Smooth muscle cell (in vitro differentiated cells): ENCODE measurements at regions not wholly inside any gene's neighbourhood (a gene's known extent, or its start where the extent isn't known, plus 50 kb on each side); places are given as distances from the start of the nearest gene placed in this dataset.

Experiments used
- DNase-seq: peaks from one replicate; lab custom pipeline; 2025; ENCODE audit not compliant: unreplicated experiment; lab: John Stamatoyannopoulos, UW
- H2AFZ ChIP-seq: fragments of 200-600 bp; sonication (generic); 2 replicates; pipeline ENCODE4 v1.6.0; 2016; ENCODE audit warnings: antibody characterized with exemption, low read depth, mild to moderate bottlenecking
- H3F3A ChIP-seq: fragments of 200-600 bp; sonication (generic); 2 replicates; pipeline ENCODE4 v1.6.0; 2017; ENCODE audit warnings: antibody characterized with exemption, low read depth
- H3K27ac ChIP-seq: fragments of 200-600 bp; sonication (generic); 2 replicates; pipeline ENCODE4 v1.5.1; 2016; ENCODE audit warnings: low read depth, mild to moderate bottlenecking
- H3K27me3 ChIP-seq: fragments of 200-600 bp; sonication (generic); 2 replicates; pipeline ENCODE4 v1.6.1; 2016; ENCODE audit warnings: low read depth, mild to moderate bottlenecking
- H3K36me3 ChIP-seq: fragments of 200-600 bp; sonication (generic); 2 replicates; pipeline ENCODE4 v1.5.1; 2016; ENCODE audit warnings: low read depth
- H3K4me1 ChIP-seq: fragments of 200-600 bp; sonication (generic); 2 replicates; pipeline ENCODE4 v1.5.1; 2016; ENCODE audit warnings: low read depth
- H3K4me2 ChIP-seq: fragments of 200-600 bp; sonication (generic); 2 replicates; pipeline ENCODE4 v1.6.0; 2016; ENCODE audit warnings: mild to moderate bottlenecking
- H3K4me3 ChIP-seq: fragments of 200-600 bp; sonication (generic); 2 replicates; pipeline ENCODE4 v1.5.1; 2016; ENCODE audit warnings: mild to moderate bottlenecking
- H3K79me2 ChIP-seq: fragments of 200-600 bp; sonication (generic); 2 replicates; pipeline ENCODE4 v1.6.0; 2016; ENCODE audit warnings: low read depth, mild to moderate bottlenecking
- H3K9ac ChIP-seq: fragments of 200-600 bp; sonication (generic); 2 replicates; pipeline ENCODE4 v1.6.0; 2016; ENCODE audit warnings: low read depth
- H3K9me3 ChIP-seq: fragments of 200-600 bp; sonication (generic); replicated peaks from 2 replicates; pipeline ENCODE4 v1.5.1; 2016; ENCODE audit warnings: low read depth
- H4K20me1 ChIP-seq: fragments of 200-600 bp; sonication (generic); 2 replicates; pipeline ENCODE4 v1.6.0; 2016; ENCODE audit warnings: low read depth
- WGBS: methylation state at CpG from one replicate; pipeline ENCODE4 v1.1.7; 2016; ENCODE audit warnings: low lambda C conversion rate; 5-methylcytosine and 5-hydroxymethylcytosine counted together
- TF ChIP-seq, protein P1 (sequence below): fragments of 200-600 bp; sonication (generic); IDR thresholded peaks from 2 replicates; pipeline ENCODE4 v1.5.1; 2017; ENCODE audit warnings: borderline replicate concordance, mild to moderate bottlenecking, antibody characterized with exemption; ENCODE audit not compliant: insufficient read depth, poor library complexity, severe bottlenecking

DNA sequence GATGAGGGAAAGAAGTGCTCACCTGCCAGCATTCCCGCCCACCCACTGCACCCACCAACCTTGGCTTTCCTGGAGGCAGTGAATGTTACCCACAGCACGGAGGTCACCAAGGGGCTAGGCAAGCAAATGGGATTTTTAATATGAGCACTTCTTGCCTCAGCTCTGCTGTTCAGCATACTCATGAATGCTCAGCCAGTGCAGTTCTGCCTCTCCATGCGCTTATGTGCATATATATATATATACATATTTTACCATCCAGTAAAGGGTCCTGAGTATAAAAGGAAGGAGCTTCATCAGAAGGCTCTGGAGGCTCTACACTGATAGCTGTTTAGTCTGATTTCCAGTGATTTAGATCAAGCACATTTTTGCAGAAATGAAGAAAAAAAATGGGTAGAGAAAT is 366.9 kb downstream of the SIPA1L2 start:
- H3F3A ChIP-seq, result no peaks in the 10 kb centered on the region
- WGBS, result 89% methylated on average over 3 of the region's 3 CpGs
- H3K36me3 ChIP-seq, result no peaks in the 10 kb centered on the region
- no peak for DNase-seq
- H3K27ac ChIP-seq, result no peak overlapping the region
- H3K9ac ChIP-seq, result no peak overlapping the region
- no peak overlapping the region for H3K4me2 ChIP-seq
- H3K4me1 ChIP-seq, result no peaks in the 10 kb centered on the region
- H3K4me3 ChIP-seq, result no peak overlapping the region
- H3K9me3 ChIP-seq, result no peaks in the 10 kb centered on the region
- no peaks in the 10 kb centered on the region for H4K20me1 ChIP-seq
- TF ChIP-seq, protein P1, sequence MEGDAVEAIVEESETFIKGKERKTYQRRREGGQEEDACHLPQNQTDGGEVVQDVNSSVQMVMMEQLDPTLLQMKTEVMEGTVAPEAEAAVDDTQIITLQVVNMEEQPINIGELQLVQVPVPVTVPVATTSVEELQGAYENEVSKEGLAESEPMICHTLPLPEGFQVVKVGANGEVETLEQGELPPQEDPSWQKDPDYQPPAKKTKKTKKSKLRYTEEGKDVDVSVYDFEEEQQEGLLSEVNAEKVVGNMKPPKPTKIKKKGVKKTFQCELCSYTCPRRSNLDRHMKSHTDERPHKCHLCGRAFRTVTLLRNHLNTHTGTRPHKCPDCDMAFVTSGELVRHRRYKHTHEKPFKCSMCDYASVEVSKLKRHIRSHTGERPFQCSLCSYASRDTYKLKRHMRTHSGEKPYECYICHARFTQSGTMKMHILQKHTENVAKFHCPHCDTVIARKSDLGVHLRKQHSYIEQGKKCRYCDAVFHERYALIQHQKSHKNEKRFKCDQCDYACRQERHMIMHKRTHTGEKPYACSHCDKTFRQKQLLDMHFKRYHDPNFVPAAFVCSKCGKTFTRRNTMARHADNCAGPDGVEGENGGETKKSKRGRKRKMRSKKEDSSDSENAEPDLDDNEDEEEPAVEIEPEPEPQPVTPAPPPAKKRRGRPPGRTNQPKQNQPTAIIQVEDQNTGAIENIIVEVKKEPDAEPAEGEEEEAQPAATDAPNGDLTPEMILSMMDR, result no peak
- H3K79me2 ChIP-seq, result no peaks in the 10 kb centered on the region
- no peaks in the 10 kb centered on the region for H3K27me3 ChIP-seq
- no peak overlapping the region for H2AFZ ChIP-seq

DNA sequence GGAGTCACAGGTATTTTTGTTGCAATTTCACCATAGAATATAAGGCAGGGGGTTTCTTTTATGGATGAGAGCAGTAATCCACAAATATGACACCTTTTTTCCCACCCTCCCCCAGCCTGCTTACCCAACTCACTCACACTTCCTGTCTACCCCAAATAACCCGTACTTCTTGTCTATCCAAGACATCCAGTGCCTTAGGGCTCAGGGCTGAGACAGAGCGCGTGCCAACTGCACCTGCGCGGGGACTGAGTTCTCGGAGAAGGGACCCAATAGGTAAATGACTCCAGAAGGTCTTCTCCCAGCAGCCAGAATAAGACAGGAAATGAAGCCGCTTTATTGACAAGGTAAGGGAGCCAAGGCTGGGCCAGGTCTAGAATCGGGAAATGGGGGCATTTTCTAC is 369.1 kb downstream of the SIPA1L2 start:
- no peak overlapping the region for H3K4me3 ChIP-seq
- DNase-seq, result no peak
- 91% methylated on average over 8 of the region's 8 CpGs for whole genome bisulfite sequencing
- H3K4me1 ChIP-seq, result no peaks in the 10 kb centered on the region
- no peaks in the 10 kb centered on the region for H3K27me3 ChIP-seq
- no peaks in the 10 kb centered on the region for H3F3A ChIP-seq
- H3K79me2 ChIP-seq, result no peaks in the 10 kb centered on the region
- no peaks in the 10 kb centered on the region for H3K36me3 ChIP-seq
- no peaks in the 10 kb centered on the region for H4K20me1 ChIP-seq
- H3K9me3 ChIP-seq, result no peaks in the 10 kb centered on the region
- no peak overlapping the region for H3K27ac ChIP-seq
- H3K9ac ChIP-seq, result no peak overlapping the region
- H3K4me2 ChIP-seq, result no peak overlapping the region
- TF ChIP-seq, protein P1, result no peak
- no peak overlapping the region for H2AFZ ChIP-seq

DNA sequence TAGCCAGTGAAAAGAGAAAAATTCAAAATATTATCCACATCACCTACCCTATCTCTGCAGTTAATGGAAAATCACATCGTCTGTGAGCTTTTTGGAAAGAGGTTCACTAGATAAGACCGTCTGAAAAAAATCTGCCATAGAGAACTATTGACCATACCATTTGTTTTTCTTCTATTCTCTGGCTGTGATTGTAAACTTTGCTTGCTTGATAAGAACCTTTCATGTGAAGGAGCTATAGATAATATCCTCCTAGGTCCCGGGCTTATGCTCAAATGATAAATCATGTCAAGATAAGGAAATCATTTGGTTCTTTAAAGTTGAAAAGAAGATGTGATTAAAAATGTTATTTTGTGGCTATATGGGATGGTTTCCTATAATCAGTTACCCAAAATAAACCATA is 369.9 kb downstream of the SIPA1L2 start:
- Histone ChIP-seq H3K9ac (no peak overlapping the region), H3K4me2 (no peak overlapping the region), H3K9me3 (no peaks in the 10 kb centered on the region), H3K27me3 (no peaks in the 10 kb centered on the region), H3K36me3 (no peaks in the 10 kb centered on the region), H3K4me3 (no peak overlapping the region), H3K79me2 (no peaks in the 10 kb centered on the region), H3K4me1 (no peaks in the 10 kb centered on the region), H4K20me1 (no peaks in the 10 kb centered on the region), H2AFZ (no peak overlapping the region), H3K27ac (no peak overlapping the region), H3F3A (no peaks in the 10 kb centered on the region)
- TF ChIP-seq, protein P1, result no peak
- 15% methylated on average over 3 of the region's 3 CpGs for WGBS
- no peak for DNase-seq

DNA sequence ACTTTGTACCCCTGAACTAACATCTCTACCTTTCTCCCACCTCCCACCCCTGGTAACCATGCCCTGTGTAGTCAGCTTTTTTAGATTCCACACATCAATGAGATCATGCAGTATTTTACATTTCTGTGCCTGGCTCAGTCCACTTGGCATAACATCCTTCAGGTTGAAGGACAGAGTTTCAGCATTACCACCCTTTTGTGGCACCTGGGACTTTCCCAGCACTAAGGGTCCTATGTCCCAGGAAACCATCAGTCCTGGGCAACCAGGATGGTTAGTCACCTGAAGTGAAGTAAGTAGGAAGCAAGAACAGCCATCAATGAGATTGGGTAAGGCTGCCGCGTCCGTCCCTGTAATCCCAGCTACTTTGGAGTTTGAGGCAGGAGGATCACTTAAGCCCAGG is 370.6 kb downstream of the SIPA1L2 start:
- Histone ChIP-seq H3K9ac (no peak overlapping the region), H3F3A (no peaks in the 10 kb centered on the region), H2AFZ (no peak overlapping the region), H3K4me1 (no peaks in the 10 kb centered on the region), H3K27ac (no peak overlapping the region), H3K4me2 (no peak overlapping the region), H3K27me3 (no peaks in the 10 kb centered on the region), H3K79me2 (no peaks in the 10 kb centered on the region), H3K9me3 (no peaks in the 10 kb centered on the region), H3K36me3 (no peaks in the 10 kb centered on the region), H4K20me1 (no peaks in the 10 kb centered on the region), H3K4me3 (no peak overlapping the region)
- TF ChIP-seq, protein P1, result no peak
- 60% methylated on average over 3 of the region's 3 CpGs for WGBS
- no peak for DNase-seq
